SK-N-SH (cell line): ENCODE measurements at regions not wholly inside any gene's neighbourhood (a gene's known extent, or its start where the extent isn't known, plus 50 kb on each side); places are given as distances from the start of the nearest gene placed in this dataset.

Source experiments
- CTCF ChIA-PET: fragments of 300-600, 350-600 bp; formaldehyde crosslinking; extraction: SDS; loops from one replicate; lab custom pipeline; 2021; lab: Yijun Ruan, JAX
- POLR2A ChIA-PET: fragments of 350-600 bp; sonication (Branson Sonifier 250); formaldehyde crosslinking; extraction: SDS; loops from one replicate; lab custom pipeline; 2020; ENCODE audit warnings: antibody characterized with exemption, inconsistent platforms; lab: Yijun Ruan, JAX
- DNase-seq: peaks from one replicate; pipeline ENCODE4 v3.0.0; 2012
- H2AFZ ChIP-seq: fragments of 200-600 bp; sonication (generic); 2 replicates; pipeline ENCODE4 v1.8.1; 2016; ENCODE audit warnings: antibody characterized with exemption, mild to moderate bottlenecking, low read depth
- H3F3A ChIP-seq: fragments of 200-600 bp; sonication (generic); replicated peaks from 2 replicates; pipeline ENCODE3; 2016; ENCODE audit warnings: antibody characterized with exemption, mild to moderate bottlenecking; ENCODE audit not compliant: insufficient read depth
- H3K27ac ChIP-seq, 2 experiments: fragments of 200-500 bp in 1 of 2; fragments of 200-600 bp in 1 of 2; sonication (Bioruptor generic) in 1 of 2; sonication (generic), shearing (Covaris generic) in 1 of 2; 2 replicates each; pipeline versions ENCODE4 v1.5.1 to v1.6.1; 2014 to 2016; ENCODE audit warnings: low read depth in 2 of 2, inconsistent platforms in 1 of 2, low read length in 1 of 2, mild to moderate bottlenecking in 1 of 2, mixed read lengths in 1 of 2
- H3K27me3 ChIP-seq: fragments of 200-600 bp; sonication (generic), shearing (Covaris generic); 2 replicates; pipeline ENCODE4 v1.6.1; 2016; ENCODE audit warnings: mixed run types; ENCODE audit not compliant: insufficient read depth
- H3K36me3 ChIP-seq, 2 experiments: fragments of 200-500 bp in 1 of 2; fragments of 200-600 bp in 1 of 2; sonication (Bioruptor generic) in 1 of 2; sonication (generic) in 1 of 2; replicated peaks in 1 of 2; 2 replicates each; pipeline versions ENCODE3 to v1.5.1; 2014 to 2016; ENCODE audit warnings: low read length in 1 of 2, mild to moderate bottlenecking in 1 of 2; ENCODE audit not compliant: insufficient read depth in 2 of 2, control insufficient read depth in 1 of 2
- H3K4me1 ChIP-seq, 2 experiments: fragments of 200-500 bp in 1 of 2; fragments of 200-600 bp in 1 of 2; sonication (Bioruptor generic) in 1 of 2; sonication (generic), shearing (Covaris generic) in 1 of 2; 2 replicates each; pipeline versions ENCODE4 v1.5.1 to v1.6.1; 2014 to 2016; ENCODE audit warnings: low read depth in 1 of 2, low read length in 1 of 2, mixed run types in 1 of 2; ENCODE audit not compliant: insufficient read depth in 2 of 2, control insufficient read depth in 1 of 2
- H3K4me2 ChIP-seq: fragments of 200-600 bp; sonication (generic), shearing (Covaris generic); 2 replicates; pipeline ENCODE4 v1.6.1; 2017; ENCODE audit warnings: mixed run types
- H3K4me3 ChIP-seq, 2 experiments: fragments of 200-500 bp in 1 of 2; fragments of 200-600 bp in 1 of 2; sonication (Bioruptor generic) in 1 of 2; sonication (generic), shearing (Covaris generic) in 1 of 2; 2 replicates each; pipeline versions ENCODE4 v1.5.1 to v1.8.1; 2014 to 2016; ENCODE audit warnings: low read depth in 2 of 2, inconsistent platforms in 1 of 2, low read length in 1 of 2, mild to moderate bottlenecking in 1 of 2, mixed read lengths in 1 of 2, moderate library complexity in 1 of 2
- H3K79me2 ChIP-seq: fragments of 200-600 bp; sonication (generic); 2 replicates; pipeline ENCODE4 v1.8.1; 2017; ENCODE audit warnings: mild to moderate bottlenecking; ENCODE audit not compliant: insufficient read depth
- H3K9ac ChIP-seq: fragments of 200-600 bp; sonication (generic); 2 replicates; pipeline ENCODE4 v1.6.1; 2017; ENCODE audit warnings: mixed run types
- H3K9me2 ChIP-seq: fragments of 200-600 bp; sonication (generic); 2 replicates; pipeline ENCODE4 v1.6.1; 2017; ENCODE audit warnings: mixed run types
- H3K9me3 ChIP-seq: fragments of 200-600 bp; sonication (generic); 2 replicates; pipeline ENCODE4 v1.6.1; 2017; ENCODE audit warnings: mixed run types, mild to moderate bottlenecking, moderate library complexity
- H4K20me1 ChIP-seq: fragments of 200-600 bp; sonication (generic); 2 replicates; pipeline ENCODE4 v1.6.1; 2017; ENCODE audit warnings: mild to moderate bottlenecking, mixed run types; ENCODE audit not compliant: insufficient read depth
- CHD2 ChIP-seq: fragments of 150-350 bp; IDR thresholded peaks from 2 replicates; pipeline ENCODE4 v1.6.1; 2018; ENCODE audit warnings: low read length; ENCODE audit not compliant: partially characterized antibody
- ELF1 ChIP-seq: IDR thresholded peaks from 2 replicates; pipeline ENCODE4 v1.4.0; 2012
- EP300 ChIP-seq, 2 experiments: IDR thresholded peaks; 2 replicates each; pipeline versions ENCODE4 v1.4.0 to v1.6.1; 2012; ENCODE audit warnings: borderline replicate concordance in 1 of 2, low read depth in 1 of 2, low read length in 1 of 2
- EZH2phosphoT487 ChIP-seq: fragments of 200-600 bp; sonication (generic); IDR thresholded peaks from 2 replicates; pipeline ENCODE4 v1.6.1; 2017; ENCODE audit warnings: low read depth, mixed run types, mild to moderate bottlenecking, antibody characterized with exemption, moderate library complexity, borderline replicate concordance
- FOSL2 ChIP-seq: IDR thresholded peaks from 2 replicates; pipeline ENCODE4 v1.4.0; 2012; ENCODE audit warnings: low read depth, mild to moderate bottlenecking, moderate library complexity, borderline replicate concordance
- FOXJ3 ChIP-seq: sonication (generic); formaldehyde crosslinking; IDR thresholded peaks from 2 replicates; pipeline ENCODE4 v1.5.1; 2020; ENCODE audit warnings: mild to moderate bottlenecking, missing genetic modification reagents
- FOXM1 ChIP-seq: IDR thresholded peaks from 2 replicates; pipeline ENCODE4 v1.4.0; 2012; ENCODE audit warnings: low read depth, mild to moderate bottlenecking
- MXI1 ChIP-seq: IDR thresholded peaks from 2 replicates; pipeline ENCODE4 v1.6.1; 2012; ENCODE audit warnings: mild to moderate bottlenecking, low read depth, low read length, improper control_type of control experiment
- POLR2AphosphoS5 ChIP-seq: IDR thresholded peaks from 2 replicates; pipeline ENCODE4 v1.6.1; 2012; ENCODE audit warnings: low read depth, low read length
- RXRA ChIP-seq: IDR thresholded peaks from 2 replicates; pipeline ENCODE4 v1.4.0; 2012; ENCODE audit warnings: low read depth, mild to moderate bottlenecking, borderline replicate concordance
- SIN3A ChIP-seq: IDR thresholded peaks from 2 replicates; pipeline ENCODE4 v1.6.1; 2012; ENCODE audit warnings: low read depth, mild to moderate bottlenecking, low read length, moderate library complexity, borderline replicate concordance
- SMC3 ChIP-seq: IDR thresholded peaks from 2 replicates; pipeline ENCODE4 v1.6.1; 2012; ENCODE audit warnings: low read depth, low read length, improper control_type of control experiment
- TAF1 ChIP-seq: IDR thresholded peaks from 2 replicates; pipeline ENCODE4 v1.6.1; 2012; ENCODE audit warnings: low read depth, mild to moderate bottlenecking, low read length, moderate library complexity, borderline replicate concordance
- WGBS: methylation state at CpG from one replicate; pipeline ENCODE4 v1.1.6; 2017; ENCODE audit warnings: low lambda C conversion rate; 5-methylcytosine and 5-hydroxymethylcytosine counted together
- TF ChIP-seq, protein P1 (sequence below): fragments of 150-350 bp; IDR thresholded peaks from 2 replicates; pipeline ENCODE4 v1.6.1; 2016; ENCODE audit warnings: mild to moderate bottlenecking, low read depth, low read length
- TF ChIP-seq, protein P2 (sequence below): IDR thresholded peaks from 2 replicates; pipeline ENCODE4 v1.4.0; 2012; ENCODE audit warnings: low read depth, borderline replicate concordance
- TF ChIP-seq, protein P3 (sequence below): IDR thresholded peaks from 2 replicates; pipeline ENCODE4 v1.4.0; 2012; ENCODE audit warnings: low read depth
- TF ChIP-seq, protein P4 (sequence below): IDR thresholded peaks from 2 replicates; pipeline ENCODE4 v1.6.1; 2012; ENCODE audit warnings: mild to moderate bottlenecking, low read depth, low read length, moderate library complexity

DNA sequence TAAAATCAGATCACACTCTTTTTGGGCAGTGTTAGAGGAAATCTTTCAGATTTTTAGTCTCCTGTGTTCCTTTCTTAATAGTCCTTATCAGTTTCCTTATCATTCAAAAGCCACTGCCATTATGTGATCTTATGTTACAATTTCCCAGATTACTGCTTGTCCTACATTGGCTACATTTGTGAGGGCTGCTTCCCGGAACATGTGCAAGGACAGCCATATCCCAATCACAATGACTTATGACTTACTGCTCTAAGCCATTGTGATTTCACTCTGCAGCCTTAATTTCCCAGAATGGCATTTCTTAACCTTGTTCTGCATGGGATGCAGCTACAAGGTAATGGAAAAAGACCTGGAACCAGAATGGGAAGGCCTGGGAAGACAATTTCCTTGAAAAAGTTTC, 125.1 kb upstream of the PPP2R3A start:
- no peaks in the 10 kb centered on the region for H3K79me2 ChIP-seq
- H3K4me3 ChIP-seq, result no peak overlapping the region
- no peak for DNase-seq
- H2AFZ ChIP-seq, result no peak overlapping the region
- no peak overlapping the region for H3K9ac ChIP-seq
- H3K27ac ChIP-seq, result no peak overlapping the region
- 32% methylated on average over 1 of the region's 1 CpG for WGBS
- H4K20me1 ChIP-seq, result no peaks in the 10 kb centered on the region
- H3K9me2 ChIP-seq, result no peaks in the 10 kb centered on the region
- ChIA-PET POLR2A (no interaction called here), CTCF (no interaction called here)
- H3K36me3 ChIP-seq, result no peaks in the 10 kb centered on the region
- H3K4me2 ChIP-seq, result no peak overlapping the region
- no peaks in the 10 kb centered on the region for H3K4me1 ChIP-seq
- TF ChIP-seq POLR2AphosphoS5, result no peak
- no peak for TF ChIP-seq FOXM1
- no peak for TF ChIP-seq RXRA
- no peak for TF ChIP-seq FOSL2
- TF ChIP-seq, protein P1, sequence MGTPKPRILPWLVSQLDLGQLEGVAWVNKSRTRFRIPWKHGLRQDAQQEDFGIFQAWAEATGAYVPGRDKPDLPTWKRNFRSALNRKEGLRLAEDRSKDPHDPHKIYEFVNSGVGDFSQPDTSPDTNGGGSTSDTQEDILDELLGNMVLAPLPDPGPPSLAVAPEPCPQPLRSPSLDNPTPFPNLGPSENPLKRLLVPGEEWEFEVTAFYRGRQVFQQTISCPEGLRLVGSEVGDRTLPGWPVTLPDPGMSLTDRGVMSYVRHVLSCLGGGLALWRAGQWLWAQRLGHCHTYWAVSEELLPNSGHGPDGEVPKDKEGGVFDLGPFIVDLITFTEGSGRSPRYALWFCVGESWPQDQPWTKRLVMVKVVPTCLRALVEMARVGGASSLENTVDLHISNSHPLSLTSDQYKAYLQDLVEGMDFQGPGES, result no peak
- TF ChIP-seq, protein P2, sequence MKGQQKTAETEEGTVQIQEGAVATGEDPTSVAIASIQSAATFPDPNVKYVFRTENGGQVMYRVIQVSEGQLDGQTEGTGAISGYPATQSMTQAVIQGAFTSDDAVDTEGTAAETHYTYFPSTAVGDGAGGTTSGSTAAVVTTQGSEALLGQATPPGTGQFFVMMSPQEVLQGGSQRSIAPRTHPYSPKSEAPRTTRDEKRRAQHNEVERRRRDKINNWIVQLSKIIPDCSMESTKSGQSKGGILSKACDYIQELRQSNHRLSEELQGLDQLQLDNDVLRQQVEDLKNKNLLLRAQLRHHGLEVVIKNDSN, result no peak
- TF ChIP-seq CHD2, result no peak
- no peak for TF ChIP-seq TAF1
- no peak for TF ChIP-seq SIN3A
- H3K9me3 ChIP-seq, result no peaks in the 10 kb centered on the region
- H3F3A ChIP-seq, result no peaks in the 10 kb centered on the region
- no peaks in the 10 kb centered on the region for H3K27me3 ChIP-seq

DNA sequence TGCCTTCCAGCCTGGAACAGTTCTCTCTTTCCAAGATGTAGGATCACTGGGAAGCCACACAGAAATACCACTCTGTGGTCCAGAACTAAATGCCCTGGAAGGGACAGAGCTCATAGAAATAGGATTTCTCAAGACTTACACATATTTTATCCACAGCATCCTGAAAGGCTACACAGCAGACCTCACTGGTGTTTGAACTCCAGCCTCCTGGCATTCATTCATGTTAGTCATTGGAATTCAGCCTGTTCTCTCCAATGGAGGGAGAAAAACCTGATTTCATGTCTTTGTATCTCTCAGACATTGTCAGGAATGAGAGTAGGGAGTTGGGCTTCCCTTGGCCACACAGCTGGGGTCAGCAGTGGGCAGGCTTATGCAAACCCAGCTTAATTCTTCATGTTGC, 121.1 kb upstream of the PPP2R3A start:
- Histone ChIP-seq H3K9ac (no peak overlapping the region), H3K27ac (no peak overlapping the region), H3F3A (no peaks in the 10 kb centered on the region), H3K4me1 (no peaks in the 10 kb centered on the region), H2AFZ (no peak overlapping the region), H3K27me3 (no peaks in the 10 kb centered on the region), H3K79me2 (no peaks in the 10 kb centered on the region), H3K36me3 (no peaks in the 10 kb centered on the region), H3K9me2 (no peaks in the 10 kb centered on the region), H4K20me1 (no peaks in the 10 kb centered on the region), H3K4me2 (no peak overlapping the region), H3K9me3 (no peaks in the 10 kb centered on the region), H3K4me3 (no peak overlapping the region)
- CTCF ChIA-PET, result no interaction called here
- TF ChIP-seq EZH2phosphoT487 (no peak), FOXJ3 (CRISPR knock-in tag) (no peak), TAF1 (no peak), ELF1 (no peak), FOXM1 (no peak), EP300 (IDR thresholded peaks at IDR 0.05; ENCODE audit: borderline replicate concordance in 1 of 2, low read depth in 1 of 2, low read length in 1 of 2) (no peak), MXI1 (no peak), SMC3 (no peak)
- TF ChIP-seq, protein P3, sequence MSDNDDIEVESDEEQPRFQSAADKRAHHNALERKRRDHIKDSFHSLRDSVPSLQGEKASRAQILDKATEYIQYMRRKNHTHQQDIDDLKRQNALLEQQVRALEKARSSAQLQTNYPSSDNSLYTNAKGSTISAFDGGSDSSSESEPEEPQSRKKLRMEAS, result no peak
- TF ChIP-seq, protein P4, sequence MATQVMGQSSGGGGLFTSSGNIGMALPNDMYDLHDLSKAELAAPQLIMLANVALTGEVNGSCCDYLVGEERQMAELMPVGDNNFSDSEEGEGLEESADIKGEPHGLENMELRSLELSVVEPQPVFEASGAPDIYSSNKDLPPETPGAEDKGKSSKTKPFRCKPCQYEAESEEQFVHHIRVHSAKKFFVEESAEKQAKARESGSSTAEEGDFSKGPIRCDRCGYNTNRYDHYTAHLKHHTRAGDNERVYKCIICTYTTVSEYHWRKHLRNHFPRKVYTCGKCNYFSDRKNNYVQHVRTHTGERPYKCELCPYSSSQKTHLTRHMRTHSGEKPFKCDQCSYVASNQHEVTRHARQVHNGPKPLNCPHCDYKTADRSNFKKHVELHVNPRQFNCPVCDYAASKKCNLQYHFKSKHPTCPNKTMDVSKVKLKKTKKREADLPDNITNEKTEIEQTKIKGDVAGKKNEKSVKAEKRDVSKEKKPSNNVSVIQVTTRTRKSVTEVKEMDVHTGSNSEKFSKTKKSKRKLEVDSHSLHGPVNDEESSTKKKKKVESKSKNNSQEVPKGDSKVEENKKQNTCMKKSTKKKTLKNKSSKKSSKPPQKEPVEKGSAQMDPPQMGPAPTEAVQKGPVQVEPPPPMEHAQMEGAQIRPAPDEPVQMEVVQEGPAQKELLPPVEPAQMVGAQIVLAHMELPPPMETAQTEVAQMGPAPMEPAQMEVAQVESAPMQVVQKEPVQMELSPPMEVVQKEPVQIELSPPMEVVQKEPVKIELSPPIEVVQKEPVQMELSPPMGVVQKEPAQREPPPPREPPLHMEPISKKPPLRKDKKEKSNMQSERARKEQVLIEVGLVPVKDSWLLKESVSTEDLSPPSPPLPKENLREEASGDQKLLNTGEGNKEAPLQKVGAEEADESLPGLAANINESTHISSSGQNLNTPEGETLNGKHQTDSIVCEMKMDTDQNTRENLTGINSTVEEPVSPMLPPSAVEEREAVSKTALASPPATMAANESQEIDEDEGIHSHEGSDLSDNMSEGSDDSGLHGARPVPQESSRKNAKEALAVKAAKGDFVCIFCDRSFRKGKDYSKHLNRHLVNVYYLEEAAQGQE, result no peak
- no peak for DNase-seq
- POLR2A ChIA-PET, result no interaction called here
